ENCODE measurements at regions not wholly inside any gene's neighbourhood (a gene's known extent, or its start where the extent isn't known, plus 50 kb on each side); places are given as distances from the start of the nearest gene placed in this dataset.

GRCh38 chr13:111476197-111476596, 155.8 kb downstream of the TEX29 start:
- no peak for DNase-seq (ENCODE audit: low spot score)

- DNase-seq (ENCODE audit: low spot score), result no peak
Observed at GRCh38 chr13:111479412-111479811, 159.0 kb downstream of the TEX29 start.

- no peak for DNase-seq (ENCODE audit: low spot score)
Observed at GRCh38 chr13:111480503-111480902, 160.1 kb downstream of the TEX29 start.

GRCh38 chr13:111480976-111481375, 160.5 kb downstream of the TEX29 start:
- no peak for DNase-seq (ENCODE audit: low spot score)

- DNase-seq (ENCODE audit: low spot score), result no peak
Observed at GRCh38 chr13:111482126-111482525, 161.7 kb downstream of the TEX29 start.

GRCh38 chr13:111482806-111483620, 162.6 kb downstream of the TEX29 start:
- no peak for DNase-seq (ENCODE audit: low spot score)

- DNase-seq (ENCODE audit: low spot score), result no peak
Observed at GRCh38 chr13:111483621-111483987, 163.2 kb downstream of the TEX29 start.

- DNase-seq (ENCODE audit: low spot score), result no peak
Observed at GRCh38 chr13:111484141-111484925, 163.9 kb downstream of the TEX29 start.

GRCh38 chr13:111484959-111485358, 164.5 kb downstream of the TEX29 start:
- no peak for DNase-seq (ENCODE audit: low spot score)

GRCh38 chr13:111485491-111486250, 165.2 kb downstream of the TEX29 start:
- DNase-seq (ENCODE audit: low spot score), result no peak

- no peak for DNase-seq (ENCODE audit: low spot score)
Observed at GRCh38 chr13:111486331-111486730, 165.9 kb downstream of the TEX29 start.

- DNase-seq (ENCODE audit: low spot score), result no peak
Observed at GRCh38 chr13:111486801-111487200, 166.4 kb downstream of the TEX29 start.

- DNase-seq (ENCODE audit: low spot score), result no peak
Observed at GRCh38 chr13:111488486-111489132, 168.2 kb downstream of the TEX29 start.

GRCh38 chr13:111489301-111489700, 168.9 kb downstream of the TEX29 start:
- no peak for DNase-seq (ENCODE audit: low spot score)

GRCh38 chr13:111490611-111491010, 170.2 kb downstream of the TEX29 start:
- no peak for DNase-seq (ENCODE audit: low spot score)

- no peak for DNase-seq (ENCODE audit: low spot score)
Observed at GRCh38 chr13:111491021-111491420, 170.6 kb downstream of the TEX29 start.

- DNase-seq (ENCODE audit: low spot score), result no peak
Observed at GRCh38 chr13:111491659-111492058, 171.2 kb downstream of the TEX29 start.

- no peak for DNase-seq (ENCODE audit: low spot score)
Observed at GRCh38 chr13:111492341-111492950, 172.0 kb downstream of the TEX29 start.

GRCh38 chr13:111492958-111493357, 172.5 kb downstream of the TEX29 start:
- no peak for DNase-seq (ENCODE audit: low spot score)

- DNase-seq (ENCODE audit: low spot score), result no peak
Observed at GRCh38 chr13:111493468-111493867, 173.0 kb downstream of the TEX29 start.

- DNase-seq (ENCODE audit: low spot score), result no peak
Observed at GRCh38 chr13:111494641-111495040, 174.2 kb downstream of the TEX29 start.

Measured in A172 (cell line).